ENCODE measurements at regions not wholly inside any gene's neighbourhood (a gene's known extent, or its start where the extent isn't known, plus 50 kb on each side); places are given as distances from the start of the nearest gene placed in this dataset.

- DNase-seq (no peak), ATAC-seq (replicated peaks in 1 of 2) (no peak)
- Mint-ChIP-seq H3K36me3 (ENCODE audit: insufficient read depth in 2 of 2) (peaks cover 4 to 7% of the 10 kb centered on the region in 2 donors), H3K4me1 (ENCODE audit: low read depth) (peaks cover 19% of the 10 kb centered on the region), H3K9me3 (peaks cover 7 to 9% of the 10 kb centered on the region in 2 donors), H3K27me3 (ENCODE audit: low read depth) (peaks cover 11% of the 10 kb centered on the region), H3K27ac (no peak overlapping the region), H3K4me3 (no peak overlapping the region)
Observed at GRCh38 chr6:14614631-14615030, 497.1 kb downstream of the CD83 start.

DNA sequence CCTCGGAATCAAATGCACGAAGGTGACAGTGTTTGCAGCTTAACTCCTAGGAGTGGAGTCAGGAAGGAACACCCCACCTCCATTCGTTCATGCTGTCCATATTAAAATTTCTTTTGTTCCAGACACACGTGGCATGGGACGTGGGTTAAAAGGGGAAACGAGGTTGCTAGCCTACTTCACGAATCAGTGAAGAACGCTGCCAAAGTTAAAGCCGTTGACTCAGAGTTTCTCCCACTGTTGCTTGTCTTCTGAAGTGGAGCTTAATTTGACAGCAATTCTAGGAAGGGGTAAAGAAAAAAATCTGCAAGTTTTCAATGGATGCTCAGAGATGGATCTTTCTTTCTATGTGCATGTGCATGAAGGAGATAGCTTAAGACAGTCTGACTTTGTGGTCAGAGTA, 499.1 kb downstream of the CD83 start:
- Mint-ChIP-seq H3K36me3 (ENCODE audit: insufficient read depth in 2 of 2) (peaks cover 3 to 4% of the 10 kb centered on the region in 2 donors), H3K27me3 (ENCODE audit: low read depth) (peaks cover 19% of the 10 kb centered on the region), H3K4me3 (no peak overlapping the region), H3K9me3 (peaks cover 4 to 5% of the 10 kb centered on the region in 2 donors), H3K27ac (no peak overlapping the region), H3K4me1 (ENCODE audit: low read depth) (peaks cover 25% of the 10 kb centered on the region)
- ATAC-seq (replicated peaks in 1 of 2) (no peak), DNase-seq (no peak)

DNA sequence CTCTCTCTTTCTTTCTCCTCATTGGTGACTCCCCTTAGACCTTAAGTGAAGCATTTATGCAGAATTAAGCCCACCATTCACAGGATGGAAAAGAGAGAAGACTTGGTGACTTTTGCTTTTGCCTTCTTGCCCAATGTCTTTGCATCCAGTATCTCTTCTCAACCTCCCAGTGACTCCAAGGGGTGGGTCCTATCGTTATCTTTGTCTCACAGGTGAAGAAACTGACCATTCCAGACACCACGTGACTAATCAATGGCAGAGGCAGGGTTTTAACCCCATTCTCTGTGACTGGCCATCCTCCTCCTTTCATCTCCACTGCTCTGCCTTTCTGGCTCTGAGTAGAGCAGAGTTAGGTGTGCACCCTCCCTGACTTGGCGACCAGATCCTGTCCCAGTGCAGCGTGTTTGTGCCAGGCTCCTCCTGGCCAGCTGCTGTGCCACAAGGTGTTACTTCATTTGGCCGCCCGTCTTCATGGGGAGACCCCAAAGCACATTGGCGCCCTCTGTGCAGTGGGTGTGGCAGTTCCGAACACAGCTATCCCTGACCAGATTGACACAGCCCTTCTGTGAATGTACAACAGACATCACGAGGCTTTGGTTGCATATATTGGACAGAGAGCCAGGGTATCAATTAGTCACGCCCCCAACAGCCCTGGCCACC, 501.3 kb downstream of the CD83 start:
- ATAC-seq (replicated peaks in 1 of 2), result no peak
- Mint-ChIP-seq H3K4me3 (no peak overlapping the region), H3K36me3 (ENCODE audit: insufficient read depth in 2 of 2) (peaks cover 3 to 4% of the 10 kb centered on the region in 2 donors), H3K4me1 (ENCODE audit: low read depth) (peaks cover 41% of the 10 kb centered on the region), H3K27me3 (ENCODE audit: low read depth) (peaks cover 14% of the 10 kb centered on the region), H3K9me3 (peaks cover 4 to 5% of the 10 kb centered on the region in 2 donors), H3K27ac (no peak overlapping the region)
- DNase-seq, result no peak

DNA sequence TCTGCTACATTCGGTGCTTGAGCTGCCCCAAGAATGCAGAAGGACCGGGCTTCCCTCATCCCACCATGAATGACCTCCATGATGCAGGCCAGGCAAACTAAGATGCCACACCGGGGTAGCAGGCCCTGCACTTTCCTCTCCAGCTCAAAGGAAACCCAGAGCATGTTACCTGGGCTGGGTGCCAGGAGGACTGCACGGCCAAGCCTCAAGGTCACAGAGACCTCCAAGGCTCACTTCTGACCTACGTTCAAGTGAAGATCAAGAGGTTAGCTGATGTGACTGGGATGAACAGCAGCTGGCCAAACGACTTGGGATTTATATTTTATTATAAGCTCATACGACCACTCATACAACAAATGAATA, 501.8 kb downstream of the CD83 start:
- H3K9me3 Mint-ChIP-seq, result peaks cover 4 to 5% of the 10 kb centered on the region in 2 donors
- H3K4me3 Mint-ChIP-seq, result no peak overlapping the region
- no peak overlapping the region for H3K27ac Mint-ChIP-seq
- DNase-seq (no peak), ATAC-seq (replicated peaks in 1 of 2) (no peak)
- H3K36me3 Mint-ChIP-seq (ENCODE audit: insufficient read depth in 2 of 2), result peaks cover 3 to 4% of the 10 kb centered on the region in 2 donors
- H3K4me1 Mint-ChIP-seq (ENCODE audit: low read depth), result peaks cover 41% of the 10 kb centered on the region
- peaks cover 14% of the 10 kb centered on the region for H3K27me3 Mint-ChIP-seq (ENCODE audit: low read depth)

GRCh38 chr6:14620522-14620921, 502.9 kb downstream of the CD83 start:
- no peak for ATAC-seq (replicated peaks in 1 of 2)
- Mint-ChIP-seq H3K27me3 (ENCODE audit: low read depth) (peaks cover 14% of the 10 kb centered on the region), H3K9me3 (peaks cover under 1 to 2% of the 10 kb centered on the region in 2 donors), H3K27ac (no peak overlapping the region), H3K4me3 (no peak overlapping the region), H3K36me3 (ENCODE audit: insufficient read depth in 2 of 2) (peaks cover 3 to 4% of the 10 kb centered on the region in 2 donors), H3K4me1 (ENCODE audit: low read depth) (peaks cover 52% of the 10 kb centered on the region)
- no peak for DNase-seq

DNA sequence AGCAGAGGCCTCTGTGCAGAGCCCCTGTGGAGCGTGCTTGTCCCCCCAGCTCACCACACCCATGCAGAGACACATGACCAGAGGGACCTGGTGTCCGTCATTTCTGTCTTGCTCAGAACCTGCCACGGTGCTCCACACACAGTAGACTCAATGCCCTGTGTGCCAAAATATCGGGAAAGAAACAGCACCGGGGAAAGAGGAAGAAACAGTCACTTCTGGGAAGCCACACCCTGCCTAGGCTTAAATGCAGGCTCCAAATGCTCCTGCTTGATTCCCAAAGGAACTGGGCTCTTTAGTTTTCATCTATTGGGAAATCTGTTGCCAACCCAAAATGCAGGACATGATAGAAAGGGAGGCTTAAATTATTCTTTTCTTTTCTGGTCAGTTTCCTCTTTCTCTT, 503.9 kb downstream of the CD83 start:
- Mint-ChIP-seq H3K9me3 (peaks cover 0 to 2% of the 10 kb centered on the region in 2 donors), H3K4me3 (no peak overlapping the region), H3K4me1 (ENCODE audit: low read depth) (peaks cover 61% of the 10 kb centered on the region), H3K27me3 (ENCODE audit: low read depth) (peaks cover 14% of the 10 kb centered on the region), H3K36me3 (ENCODE audit: insufficient read depth in 2 of 2) (peaks cover 3 to 5% of the 10 kb centered on the region in 2 donors), H3K27ac (no peak overlapping the region)
- no peak for DNase-seq
- no peak for ATAC-seq (replicated peaks in 1 of 2)

GRCh38 chr6:14622085-14622484, 504.5 kb downstream of the CD83 start:
- peaks cover 0 to 2% of the 10 kb centered on the region in 2 donors for H3K9me3 Mint-ChIP-seq
- H3K4me1 Mint-ChIP-seq (ENCODE audit: low read depth), result peaks cover 58% of the 10 kb centered on the region
- H3K36me3 Mint-ChIP-seq (ENCODE audit: insufficient read depth in 2 of 2), result peaks cover 2 to 3% of the 10 kb centered on the region in 2 donors
- no peak overlapping the region for H3K27ac Mint-ChIP-seq
- peaks cover 14% of the 10 kb centered on the region for H3K27me3 Mint-ChIP-seq (ENCODE audit: low read depth)
- DNase-seq (no peak), ATAC-seq (replicated peaks in 1 of 2) (no peak)
- H3K4me3 Mint-ChIP-seq, result no peak overlapping the region

GRCh38 chr6:14622909-14623505, 505.4 kb downstream of the CD83 start:
- Mint-ChIP-seq H3K36me3 (ENCODE audit: insufficient read depth in 2 of 2) (peaks cover 3 to 6% of the 10 kb centered on the region in 2 donors), H3K4me1 (ENCODE audit: low read depth) (peaks cover 52% of the 10 kb centered on the region), H3K9me3 (peaks cover 2 to 3% of the 10 kb centered on the region in 2 donors), H3K27ac (no peak overlapping the region), H3K27me3 (ENCODE audit: low read depth) (peaks cover 14% of the 10 kb centered on the region), H3K4me3 (no peak overlapping the region)
- no peak for DNase-seq
- ATAC-seq (replicated peaks in 1 of 2), result no peak

GRCh38 chr6:14625173-14625895, 507.8 kb downstream of the CD83 start:
- Mint-ChIP-seq H3K4me3 (peak overlapping the region; percentile 17 to 62), H3K9me3 (peaks cover 1 to 4% of the 10 kb centered on the region in 2 donors), H3K27me3 (ENCODE audit: low read depth) (peaks cover 8% of the 10 kb centered on the region), H3K4me1 (ENCODE audit: low read depth) (peaks cover 46% of the 10 kb centered on the region), H3K36me3 (ENCODE audit: insufficient read depth in 2 of 2) (peaks cover 6% of the 10 kb centered on the region in 2 donors), H3K27ac (peak overlapping the region; percentile 42)
- ATAC-seq (replicated peaks in 1 of 2) (peak; percentile 66 to 67), DNase-seq (no peak)

- DNase-seq (no peak), ATAC-seq (replicated peaks in 1 of 2) (no peak)
- H3K27ac Mint-ChIP-seq, result no peak overlapping the region
- H3K4me1 Mint-ChIP-seq (ENCODE audit: low read depth), result peaks cover 40% of the 10 kb centered on the region
- H3K4me3 Mint-ChIP-seq, result no peak overlapping the region
- no peaks in the 10 kb centered on the region for H3K27me3 Mint-ChIP-seq (ENCODE audit: low read depth)
- H3K9me3 Mint-ChIP-seq, result peaks cover 1 to 4% of the 10 kb centered on the region in 2 donors
- H3K36me3 Mint-ChIP-seq (ENCODE audit: insufficient read depth in 2 of 2), result peaks cover 6% of the 10 kb centered on the region in 2 donors
Observed at GRCh38 chr6:14626556-14626955, 509.0 kb downstream of the CD83 start.

DNA sequence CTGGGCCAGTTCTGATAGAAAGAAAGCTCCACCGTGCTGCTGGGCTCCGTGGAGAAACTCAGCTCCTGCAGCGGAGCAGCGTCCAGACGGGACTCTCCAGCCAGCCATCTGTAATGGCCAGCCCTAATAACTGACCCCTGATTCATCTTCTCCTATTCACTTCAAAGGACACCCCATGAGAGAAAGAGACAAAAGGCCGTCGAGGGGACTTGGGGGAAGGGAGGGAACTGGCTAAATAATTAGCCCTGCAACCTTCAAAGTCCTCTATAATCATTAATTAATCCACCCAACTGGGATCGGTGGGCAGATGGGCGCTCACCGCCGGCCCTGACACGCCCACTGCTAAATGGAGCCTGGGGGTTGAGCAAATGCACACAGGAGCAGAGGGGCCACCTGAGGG, 512.4 kb downstream of the CD83 start:
- Mint-ChIP-seq H3K36me3 (ENCODE audit: insufficient read depth in 2 of 2) (peaks cover 6% of the 10 kb centered on the region in 2 donors), H3K9me3 (peaks cover 1 to 4% of the 10 kb centered on the region in 2 donors), H3K27me3 (ENCODE audit: low read depth) (no peaks in the 10 kb centered on the region), H3K4me1 (ENCODE audit: low read depth) (peaks cover 39% of the 10 kb centered on the region), H3K4me3 (no peak overlapping the region), H3K27ac (no peak overlapping the region)
- ATAC-seq (replicated peaks in 1 of 2) (no peak), DNase-seq (no peak)

GRCh38 chr6:14633479-14633878, 515.9 kb downstream of the CD83 start:
- Mint-ChIP-seq H3K9me3 (no peaks in the 10 kb centered on the region), H3K27me3 (ENCODE audit: low read depth) (no peaks in the 10 kb centered on the region), H3K27ac (peak overlapping the region; percentile 38), H3K4me1 (ENCODE audit: low read depth) (peaks cover 54% of the 10 kb centered on the region), H3K36me3 (ENCODE audit: insufficient read depth in 2 of 2) (no peaks in the 10 kb centered on the region), H3K4me3 (peak overlapping the region; percentile 77 to 82)
- ATAC-seq (replicated peaks in 1 of 2) (no peak), DNase-seq (no peak)

DNA sequence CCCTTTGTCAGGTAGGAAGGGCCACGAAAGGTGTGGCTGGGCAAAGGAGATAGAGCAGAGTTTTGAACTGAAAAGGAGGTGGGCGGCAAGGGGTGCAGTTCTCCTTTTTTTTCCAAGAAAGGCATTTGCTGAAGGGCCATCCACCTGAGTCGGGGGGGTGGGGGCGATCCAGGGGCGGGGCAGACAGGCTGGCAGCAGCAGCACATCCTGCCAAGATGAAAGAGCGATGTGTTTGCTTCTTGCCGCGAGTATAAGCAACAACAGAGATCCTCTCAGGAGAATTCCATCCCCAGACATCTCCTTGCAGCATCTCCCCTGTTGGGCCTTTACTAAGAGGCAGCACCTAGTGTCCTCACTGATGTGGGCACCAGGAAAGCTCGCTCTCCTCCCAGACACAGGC, 516.5 kb downstream of the CD83 start:
- Mint-ChIP-seq H3K36me3 (ENCODE audit: insufficient read depth in 2 of 2) (peaks cover 0 to 2% of the 10 kb centered on the region in 2 donors), H3K9me3 (no peaks in the 10 kb centered on the region), H3K4me3 (peak overlapping the region; percentile 77 to 82), H3K4me1 (ENCODE audit: low read depth) (peaks cover 60% of the 10 kb centered on the region), H3K27me3 (ENCODE audit: low read depth) (peaks cover 4% of the 10 kb centered on the region), H3K27ac (peak overlapping the region; percentile 52)
- ATAC-seq (replicated peaks in 1 of 2), result no peak
- DNase-seq, result no peak

Measured in activated T-cell treated with anti-CD3 and anti-CD28 coated beads, Interleukin-2, amount 50 U/mL, for 72 hours (primary cell).